ENCODE measurements at regions not wholly inside any gene's neighbourhood (a gene's known extent, or its start where the extent isn't known, plus 50 kb on each side); places are given as distances from the start of the nearest gene placed in this dataset.

DNA sequence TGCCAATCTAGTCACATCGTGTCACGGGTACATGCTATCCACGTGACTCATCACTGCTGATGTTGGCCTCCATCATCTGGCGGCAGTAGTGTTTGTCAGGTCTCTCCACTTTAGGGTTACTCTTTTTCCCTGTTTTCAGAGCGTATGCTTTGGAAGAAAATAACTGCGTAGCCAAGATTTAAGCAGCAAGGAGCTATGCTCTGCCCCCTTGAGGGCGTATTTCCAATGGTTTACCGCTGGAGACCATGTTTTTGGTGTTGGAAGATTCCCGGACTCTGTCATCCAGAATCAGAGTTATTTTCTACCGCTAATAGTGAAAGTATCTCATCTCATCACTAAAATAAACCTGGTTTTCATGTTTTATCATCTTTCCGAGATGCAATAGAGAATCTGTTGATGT is 306.5 kb downstream of the C6orf118 start:
- H3K4me3 ChIP-seq (replicated peaks; ENCODE audit: low read depth, low read length) = no peak overlapping the region
- TF ChIP-seq CTCF (IDR thresholded peaks at IDR 0.05; ENCODE audit: low read length, missing control alignments) = no peak
- DNase-seq (ENCODE audit: low read depth) = no peak

- TF ChIP-seq CTCF (IDR thresholded peaks at IDR 0.05; ENCODE audit: low read length, missing control alignments) = no peak
- no peak for DNase-seq (ENCODE audit: low read depth)
- no peak overlapping the region for H3K4me3 ChIP-seq (replicated peaks; ENCODE audit: low read depth, low read length)
These were observed 307.0 kb downstream of the C6orf118 start for GRCh38 chr6:165002358-165002757.

- DNase-seq (ENCODE audit: low read depth) = no peak
- H3K4me3 ChIP-seq (replicated peaks; ENCODE audit: low read depth, low read length) = no peak overlapping the region
- TF ChIP-seq CTCF (IDR thresholded peaks at IDR 0.05; ENCODE audit: low read length, missing control alignments) = no peak
These were observed 307.8 kb downstream of the C6orf118 start for GRCh38 chr6:165001502-165002157.

GRCh38 chr6:164998297-164998696 is 311.1 kb downstream of the C6orf118 start:
- no peak for DNase-seq (ENCODE audit: low read depth)
- no peak overlapping the region for H3K4me3 ChIP-seq (replicated peaks; ENCODE audit: low read depth, low read length)
- no peak for TF ChIP-seq CTCF (IDR thresholded peaks at IDR 0.05; ENCODE audit: low read length, missing control alignments)

DNA sequence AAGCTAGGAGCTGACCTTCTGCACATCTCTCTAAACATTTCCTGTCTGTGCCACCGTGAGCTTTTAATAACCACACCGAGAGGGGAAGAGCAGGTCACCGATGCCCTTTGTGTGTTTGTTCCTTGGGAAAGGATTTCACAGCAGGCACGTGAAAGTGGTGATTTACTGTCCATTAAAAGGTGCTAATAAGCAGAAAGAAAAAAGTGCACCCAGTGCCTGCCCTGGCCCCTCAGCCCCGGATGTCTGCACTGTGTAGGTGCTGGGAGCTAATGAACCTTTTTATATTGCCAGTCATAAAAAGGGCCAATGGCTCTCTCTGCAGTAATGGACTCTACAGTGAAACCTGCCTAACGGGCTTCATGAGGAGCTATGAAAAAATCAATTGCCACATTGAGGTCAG is 312.6 kb downstream of the C6orf118 start:
- no peak overlapping the region for H3K4me3 ChIP-seq (replicated peaks; ENCODE audit: low read depth, low read length)
- no peak for TF ChIP-seq CTCF (IDR thresholded peaks at IDR 0.05; ENCODE audit: low read length, missing control alignments)

DNA sequence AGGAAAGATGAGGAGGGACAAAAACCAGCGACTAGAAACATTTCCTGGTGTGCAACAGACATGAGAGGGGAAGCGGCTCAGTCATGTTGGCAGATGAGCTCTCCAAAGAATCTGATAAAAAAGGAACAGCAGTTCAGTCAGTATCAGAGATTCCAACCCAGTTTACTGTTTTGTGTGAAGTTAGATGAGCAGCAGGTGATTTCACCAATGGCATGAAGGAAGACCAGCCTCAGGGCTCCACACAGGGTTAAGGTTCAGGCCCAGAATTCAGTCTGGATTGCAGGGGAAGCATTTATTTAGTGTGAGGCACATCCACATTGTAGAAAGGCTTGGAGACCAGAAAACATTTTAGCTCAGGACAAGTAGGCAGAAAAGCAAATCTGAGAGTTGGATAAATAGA is 317.8 kb downstream of the C6orf118 start:
- no peak for TF ChIP-seq CTCF (IDR thresholded peaks at IDR 0.05; ENCODE audit: low read length, missing control alignments)
- DNase-seq (ENCODE audit: low read depth) = no peak

More for the DNA sequence above, 312.6 kb downstream of the C6orf118 start:
- DNase-seq (ENCODE audit: low read depth) = no peak

DNA sequence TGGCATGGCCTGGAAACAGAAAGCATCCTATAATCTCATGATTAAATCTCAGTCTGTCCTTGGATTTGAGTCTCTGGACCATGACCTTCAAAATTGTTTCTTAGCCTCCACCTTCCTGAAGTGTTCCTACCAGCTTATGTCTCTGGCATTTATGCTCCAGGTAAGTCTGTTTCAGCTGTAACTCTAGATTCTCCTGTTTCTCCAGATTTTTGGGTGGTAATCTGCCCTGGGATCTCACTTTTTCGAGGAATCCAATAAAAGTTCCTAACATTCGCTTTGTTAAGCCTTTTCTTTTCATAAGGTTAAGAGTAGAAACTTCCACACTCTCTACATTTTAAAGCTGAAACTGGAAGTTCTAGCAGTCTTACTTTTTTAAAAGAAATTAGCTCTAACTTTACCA is 318.5 kb downstream of the C6orf118 start:
- DNase-seq (ENCODE audit: low read depth) = no peak
- no peak for TF ChIP-seq CTCF (IDR thresholded peaks at IDR 0.05; ENCODE audit: low read length, missing control alignments)
- no peak overlapping the region for H3K4me3 ChIP-seq (replicated peaks; ENCODE audit: low read depth, low read length)

More for the DNA sequence above, 317.8 kb downstream of the C6orf118 start:
- H3K4me3 ChIP-seq (replicated peaks; ENCODE audit: low read depth, low read length) = no peak overlapping the region
